ENCODE measurements at regions not wholly inside any gene's neighbourhood (a gene's known extent, or its start where the extent isn't known, plus 50 kb on each side); places are given as distances from the start of the nearest gene placed in this dataset.

- no peak for TF ChIP-seq YY1 (IDR thresholded peaks at IDR 0.05; ENCODE audit: borderline replicate concordance in 1 of 3, control insufficient read depth in 1 of 3, extremely low read depth in 1 of 3, insufficient read depth in 3 of 3, insufficient read length in 1 of 3, insufficient replicate concordance in 2 of 3, low read depth in 1 of 3, low read length in 2 of 3)
Measured at GRCh38 chr2:82674652-82675051, 1784.4 kb downstream of the SUCLG1 start (continued).

- no peaks in the 10 kb centered on the region for H3K36me3 ChIP-seq (ENCODE audit: control insufficient read depth, insufficient read depth, low read length)
- DNase-seq (ENCODE audit: extremely low read depth in 1 of 4, low spot score in 3 of 4), result no peak
- no peaks in the 10 kb centered on the region for H3K9me1 ChIP-seq (ENCODE audit: control insufficient read depth, insufficient read depth, low read length)
- H3K9me3 ChIP-seq (replicated peaks; ENCODE audit: control insufficient read depth, insufficient read depth, low read depth, low read length), result no peaks in the 10 kb centered on the region
- TF ChIP-seq BRF2 (IDR thresholded peaks at IDR 0.05; ENCODE audit: borderline replicate concordance, insufficient read depth, insufficient read length) (no peak), SIN3A (IDR thresholded peaks at IDR 0.05; ENCODE audit: borderline replicate concordance in 2 of 2, control insufficient read depth in 1 of 2, low read depth in 2 of 2, low read length in 2 of 2) (no peak), ZNF184 (CRISPR knock-in tag; IDR thresholded peaks at IDR 0.05) (no peak), ZNF778 (CRISPR knock-in tag; IDR thresholded peaks at IDR 0.05) (no peak), ZC3H4 (CRISPR knock-in tag; IDR thresholded peaks at IDR 0.05; ENCODE audit: borderline replicate concordance) (no peak), FOXA1 (IDR thresholded peaks at IDR 0.05; ENCODE audit: borderline replicate concordance) (no peak), MNT (conservative IDR thresholded peaks at IDR 0.05) (no peak), BRD4 (IDR thresholded peaks at IDR 0.05) (no peak)
- no peak overlapping the region for H3K27ac ChIP-seq (ENCODE audit: extremely low read depth, low read depth, low read length)
- FAIRE-seq, result no peak
- POLR2A ChIA-PET, result no interaction called here
- no peak overlapping the region for H3K4me3 ChIP-seq
- CTCF ChIA-PET (ENCODE audit: low intra/inter-chr PET ratio), result no interaction called here
- ATAC-seq, result no peak
- in situ Hi-C loops (cut with MboI) (no loop called here), intact Hi-C loops (cut with micrococcal nuclease) (no loop called here)
- H3K27me3 ChIP-seq (ENCODE audit: control insufficient read depth in 2 of 2, insufficient read depth in 2 of 2, low read length in 2 of 2), result no peaks in the 10 kb centered on the region
- no peaks in the 10 kb centered on the region for H4K20me1 ChIP-seq (replicated peaks; ENCODE audit: control insufficient read depth, insufficient read depth, low read length)
- H3K79me2 ChIP-seq (ENCODE audit: control insufficient read depth, insufficient read depth, low read length), result no peaks in the 10 kb centered on the region
- H3K4me1 ChIP-seq (replicated peaks in 1 of 2; ENCODE audit: control insufficient read depth in 2 of 2, insufficient read depth in 2 of 2, low read length in 2 of 2), result no peaks in the 10 kb centered on the region
- no peak overlapping the region for H3K9ac ChIP-seq (ENCODE audit: insufficient read depth in 1 of 2, low read depth in 2 of 2, low read length in 2 of 2)
- no peak overlapping the region for H3K4me2 ChIP-seq (ENCODE audit: insufficient read depth, low read length)
- H2AFZ ChIP-seq (ENCODE audit: low read depth, low read length), result no peak overlapping the region
- 8% methylated on average over 1 of the region's 1 CpG for WGBS (ENCODE audit: insufficient coverage, low coverage, missing lambda C conversion rate)
- BruUV-seq (replicated peaks), result no TSS peak
Measured at GRCh38 chr2:82667491-82667890, 1791.6 kb downstream of the SUCLG1 start.
